ENCODE measurements at regions not wholly inside any gene's neighbourhood (a gene's known extent, or its start where the extent isn't known, plus 50 kb on each side); places are given as distances from the start of the nearest gene placed in this dataset.

GRCh38 chr2:242059566-242059965 lies 190.0 kb downstream of the RTP5 start:
- ChIA-PET CTCF (interaction anchor here (2.3 kb wide), 1 partner anchor 109 kb away, joined by 6 read pairs; no protein-coding TSS in a partner anchor), POLR2A (no interaction called here)
- DNase-seq (ENCODE audit: low read depth in 1 of 2, low spot score in 1 of 2) = no peak
- WGBS (ENCODE audit: missing lambda C conversion rate) = 28% methylated on average over 7 of the region's 7 CpGs
- no peak for FAIRE-seq
- Histone ChIP-seq H3K27ac (no peak overlapping the region), H3K9me3 (peaks cover 17% of the 10 kb centered on the region), H3K4me2 (no peak overlapping the region), H3K4me1 (no peaks in the 10 kb centered on the region), H3K4me3 (no peak overlapping the region)
- no peak for TF ChIP-seq CHD4 (IDR thresholded peaks at IDR 0.05; ENCODE audit: borderline replicate concordance)
- no peak for TF ChIP-seq PBX3 (IDR thresholded peaks at IDR 0.05)
- no peak for TF ChIP-seq JUN (IDR thresholded peaks at IDR 0.05)
- TF ChIP-seq KDM1A (IDR thresholded peaks at IDR 0.05; ENCODE audit: low read depth) = no peak
- TF ChIP-seq E2F6 (IDR thresholded peaks at IDR 0.05; ENCODE audit: borderline replicate concordance, low read depth) = no peak
- TF ChIP-seq PHF8 (IDR thresholded peaks at IDR 0.05; ENCODE audit: borderline replicate concordance, low read depth) = no peak
- TF ChIP-seq NFE2L2 (conservative IDR thresholded peaks at IDR 0.05; ENCODE audit: low read length) = no peak
- TF ChIP-seq TFCP2L1 (CRISPR knock-in tag; IDR thresholded peaks at IDR 0.05) = no peak
- TF ChIP-seq ATOH8 (CRISPR knock-in tag; IDR thresholded peaks at IDR 0.05; ENCODE audit: low read depth) = no peak
- TF ChIP-seq CEBPB (IDR thresholded peaks at IDR 0.05) = no peak
- TF ChIP-seq HOXB13 (CRISPR knock-in tag; IDR thresholded peaks at IDR 0.05; ENCODE audit: low read depth) = no peak
- no peak for ATAC-seq

- H3K4me1 ChIP-seq = no peaks in the 10 kb centered on the region
- POLR2A ChIA-PET = no interaction called here
- H3K4me2 ChIP-seq = no peak overlapping the region
- no peak overlapping the region for H3K4me3 ChIP-seq
- no peak for FAIRE-seq
- WGBS (ENCODE audit: missing lambda C conversion rate) = 26% methylated on average over 4 of the region's 4 CpGs
- no peak overlapping the region for H3K27ac ChIP-seq
- CTCF ChIA-PET = no interaction called here
- no peak for ATAC-seq
- peaks cover 17% of the 10 kb centered on the region for H3K9me3 ChIP-seq
- no peak for TF ChIP-seq RCOR1 (IDR thresholded peaks at IDR 0.05; ENCODE audit: low read depth, low read length)
- no peak for TF ChIP-seq SREBF2 (IDR thresholded peaks at IDR 0.05)
- TF ChIP-seq HMGXB4 (CRISPR knock-in tag; IDR thresholded peaks at IDR 0.05; ENCODE audit: borderline replicate concordance) = no peak
- no peak for TF ChIP-seq MYC (IDR thresholded peaks at IDR 0.05; ENCODE audit: borderline replicate concordance, low read length)
- TF ChIP-seq E2F6 (IDR thresholded peaks at IDR 0.05; ENCODE audit: borderline replicate concordance, low read depth) = no peak
- no peak for TF ChIP-seq KDM5A (IDR thresholded peaks at IDR 0.05)
- TF ChIP-seq REST (IDR thresholded peaks at IDR 0.05) = no peak
- TF ChIP-seq RAD21 (conservative IDR thresholded peaks at IDR 0.05 in 1 of 2, IDR thresholded peaks at IDR 0.05 in 1 of 2) = no peak
- no peak for TF ChIP-seq NR3C1 (IDR thresholded peaks at IDR 0.05)
- no peak for TF ChIP-seq HDAC2 (IDR thresholded peaks at IDR 0.05)
- no peak for TF ChIP-seq ATOH8 (CRISPR knock-in tag; IDR thresholded peaks at IDR 0.05; ENCODE audit: low read depth)
- no peak for TF ChIP-seq EHMT2 (IDR thresholded peaks at IDR 0.05; ENCODE audit: low read depth)
- TF ChIP-seq SMC3 (IDR thresholded peaks at IDR 0.05) = no peak
- no peak for TF ChIP-seq JUN (IDR thresholded peaks at IDR 0.05)
- TF ChIP-seq CHD2 (IDR thresholded peaks at IDR 0.05; ENCODE audit: low read length, partially characterized antibody) = no peak
- no peak for TF ChIP-seq FOSB (CRISPR knock-in tag; IDR thresholded peaks at IDR 0.05)
- TF ChIP-seq FOSL2 (IDR thresholded peaks at IDR 0.05) = no peak
- TF ChIP-seq FOSL2 (CRISPR knock-in tag; IDR thresholded peaks at IDR 0.05) = no peak
- no peak for DNase-seq (ENCODE audit: low read depth in 1 of 2, low spot score in 1 of 2)
Measured at GRCh38 chr2:242060212-242060835, 190.8 kb downstream of the RTP5 start.

Data from A549 (cell line).